Gastrocnemius medialis (tissue), 4 donors: ENCODE measurements at regions not wholly inside any gene's neighbourhood (a gene's known extent, or its start where the extent isn't known, plus 50 kb on each side); places are given as distances from the start of the nearest gene placed in this dataset.

Experiments used
- ATAC-seq, 2 donors: fragments of 150-250 bp; one replicate each; pipeline ENCODE4 v1.9.1; 2016
- DNase-seq, 2 donors: peaks; one replicate each; pipeline ENCODE4 v3.0.0-alpha.2; 2019
- H3K27ac ChIP-seq, 4 donors: fragments of 200-600 bp; sonication (generic); 1 replicate in 1 of 4; 2 replicates in 3 of 4; pipeline ENCODE4 v1.5.1; 2016 to 2018; ENCODE audit warnings: mild to moderate bottlenecking in 2 of 4, moderate library complexity in 1 of 4
- H3K27me3 ChIP-seq, 3 donors: fragments of 200-600 bp; sonication (generic) in 2 of 3; 1 replicate in 1 of 3; 2 replicates in 2 of 3; pipeline versions ENCODE4 v1.5.1 to v1.6.0; 2016 to 2019; ENCODE audit warnings: mild to moderate bottlenecking in 1 of 3, moderate library complexity in 1 of 3
- H3K36me3 ChIP-seq, 2 donors: fragments of 200-600 bp; sonication (generic) in 1 of 2; one replicate each; pipeline ENCODE4 v1.5.1; 2017 to 2018
- H3K4me1 ChIP-seq, 2 donors: fragments of 200-600 bp; sonication (generic) in 1 of 2; one replicate each; pipeline ENCODE4 v1.5.1; 2016 to 2017; ENCODE audit warnings: mild to moderate bottlenecking in 2 of 2
- H3K4me3 ChIP-seq, 4 donors: fragments of 200-600 bp; sonication (generic) in 3 of 4; 1 replicate in 1 of 4; 2 replicates in 3 of 4; pipeline ENCODE4 v1.5.1; 2016 to 2019; ENCODE audit warnings: mild to moderate bottlenecking in 2 of 4
- H3K9me3 ChIP-seq, 3 donors: fragments of 200-600 bp; sonication (generic) in 2 of 3; 1 replicate in 1 of 3; 2 replicates in 2 of 3; pipeline ENCODE4 v1.5.1; 2016 to 2019
- CTCF ChIP-seq, 5 experiments: fragments of 450-650 bp in 3 of 5; fragments of 200-600 bp in 2 of 5; sonication (generic) in 2 of 5; IDR thresholded peaks in 4 of 5; conservative IDR thresholded peaks in 1 of 5; 1 replicate in 4 of 5; 2 replicates in 1 of 5; pipeline ENCODE4 v1.5.1; 2016 to 2019; ENCODE audit warnings: antibody characterized with exemption in 5 of 5, mild to moderate bottlenecking in 3 of 5, moderate library complexity in 3 of 5
- POLR2A ChIP-seq, 2 donors: fragments of 450-650 bp; IDR thresholded peaks; one replicate each; pipeline ENCODE4 v1.6.1; 2017; ENCODE audit warnings: antibody characterized with exemption in 2 of 2, mild to moderate bottlenecking in 2 of 2, moderate library complexity in 2 of 2
- in situ Hi-C, 4 donors: fragments of 200-750 bp; cut with MboI; loops; one replicate each; pipeline versions ENCODE4 v1.15.0 to v1.8.0; 2017; ENCODE audit warnings: low sequenced_read_pairs in 4 of 4
- intact Hi-C: fragments of 100-400 bp; cut with DNase I; formaldehyde crosslinking; loops from one replicate; pipeline ENCODE4 v1.15.1; 2023; ENCODE audit warnings: low total_unique reads

GRCh38 chr6:66556936-66557335 is 849.9 kb upstream of the EYS start:
- H3K4me1 ChIP-seq = no peaks in the 10 kb centered on the region
- H3K27me3 ChIP-seq = no peaks in the 10 kb centered on the region
- no peaks in the 10 kb centered on the region for H3K36me3 ChIP-seq
- TF ChIP-seq CTCF (IDR thresholded peaks at IDR 0.05 in 4 of 5, conservative IDR thresholded peaks at IDR 0.05 in 1 of 5) (no peak), POLR2A (IDR thresholded peaks at IDR 0.05) (no peak)
- peaks cover 0 to 3% (median 0%) of the 10 kb centered on the region in 3 donors for H3K9me3 ChIP-seq
- H3K4me3 ChIP-seq = no peak overlapping the region
- no peak overlapping the region for H3K27ac ChIP-seq
- ATAC-seq (no peak), DNase-seq (no peak)
- intact Hi-C loops = no loop called here
- in situ Hi-C loops = no loop called here

GRCh38 chr6:66555082-66555481 is 848.1 kb upstream of the EYS start:
- ATAC-seq (no peak), DNase-seq (no peak)
- Histone ChIP-seq H3K4me3 (no peak overlapping the region), H3K4me1 (no peaks in the 10 kb centered on the region), H3K36me3 (no peaks in the 10 kb centered on the region), H3K9me3 (peaks cover 0 to 3% (median 0%) of the 10 kb centered on the region in 3 donors), H3K27ac (no peak overlapping the region), H3K27me3 (no peaks in the 10 kb centered on the region)
- intact Hi-C loops = no loop called here
- TF ChIP-seq POLR2A (IDR thresholded peaks at IDR 0.05) (no peak), CTCF (IDR thresholded peaks at IDR 0.05 in 4 of 5, conservative IDR thresholded peaks at IDR 0.05 in 1 of 5) (no peak)
- in situ Hi-C loops = no loop called here

- no peak for TF ChIP-seq POLR2A (IDR thresholded peaks at IDR 0.05)
- no peak for TF ChIP-seq CTCF (IDR thresholded peaks at IDR 0.05 in 4 of 5, conservative IDR thresholded peaks at IDR 0.05 in 1 of 5)
- no peaks in the 10 kb centered on the region for H3K36me3 ChIP-seq
- no peak overlapping the region for H3K4me3 ChIP-seq
- no peak overlapping the region for H3K27ac ChIP-seq
- ATAC-seq (no peak), DNase-seq (no peak)
- in situ Hi-C loops (no loop called here), intact Hi-C loops (no loop called here)
- no peaks in the 10 kb centered on the region for H3K4me1 ChIP-seq
- no peaks in the 10 kb centered on the region for H3K27me3 ChIP-seq
- peaks cover 0 to 3% (median 0%) of the 10 kb centered on the region in 3 donors for H3K9me3 ChIP-seq
Observed at GRCh38 chr6:66553441-66553840, 846.4 kb upstream of the EYS start.

GRCh38 chr6:66538551-66539135 is 831.6 kb upstream of the EYS start:
- no peak for DNase-seq
- in situ Hi-C loops (no loop called here), intact Hi-C loops (no loop called here)
- H3K9me3 ChIP-seq = no peaks in the 10 kb centered on the region
- H3K27ac ChIP-seq = no peak overlapping the region
- no peaks in the 10 kb centered on the region for H3K4me1 ChIP-seq
- H3K36me3 ChIP-seq = no peaks in the 10 kb centered on the region
- H3K27me3 ChIP-seq = no peaks in the 10 kb centered on the region
- ATAC-seq = no peak
- no peak overlapping the region for H3K4me3 ChIP-seq
- TF ChIP-seq CTCF (IDR thresholded peaks at IDR 0.05 in 4 of 5, conservative IDR thresholded peaks at IDR 0.05 in 1 of 5) (no peak), POLR2A (IDR thresholded peaks at IDR 0.05) (no peak)

- intact Hi-C loops (no loop called here), in situ Hi-C loops (no loop called here)
- no peak overlapping the region for H3K4me3 ChIP-seq
- ATAC-seq (no peak), DNase-seq (no peak)
- H3K4me1 ChIP-seq = no peaks in the 10 kb centered on the region
- H3K27ac ChIP-seq = no peak overlapping the region
- H3K9me3 ChIP-seq = no peaks in the 10 kb centered on the region
- no peaks in the 10 kb centered on the region for H3K36me3 ChIP-seq
- no peak for TF ChIP-seq CTCF (IDR thresholded peaks at IDR 0.05 in 4 of 5, conservative IDR thresholded peaks at IDR 0.05 in 1 of 5)
- no peak for TF ChIP-seq POLR2A (IDR thresholded peaks at IDR 0.05)
- H3K27me3 ChIP-seq = no peaks in the 10 kb centered on the region
Observed at GRCh38 chr6:66533921-66534404, 826.9 kb upstream of the EYS start.
